Mesothelial cell of epicardium (in vitro differentiated cells): ENCODE measurements at regions not wholly inside any gene's neighbourhood (a gene's known extent, or its start where the extent isn't known, plus 50 kb on each side); places are given as distances from the start of the nearest gene placed in this dataset.

Experiments
- DNase-seq, 2 experiments: peaks; one replicate each; pipeline ENCODE4 v3.0.0; 2021; ENCODE audit warnings: low spot score in 2 of 2; ENCODE audit not compliant: unreplicated experiment in 2 of 2
- H3K27ac Mint-ChIP-seq: 2 replicates; pipeline ENCODE4 v1.8.0; 2021; ENCODE audit warnings: mixed read lengths
- H3K27me3 Mint-ChIP-seq: 2 replicates; pipeline ENCODE4 v1.8.0; 2021; ENCODE audit warnings: low read depth, mixed read lengths
- H3K36me3 Mint-ChIP-seq: 2 replicates; pipeline ENCODE4 v1.8.0; 2021; ENCODE audit warnings: mixed read lengths
- H3K4me1 Mint-ChIP-seq: 2 replicates; pipeline ENCODE4 v1.8.0; 2021; ENCODE audit warnings: mixed read lengths
- H3K4me3 Mint-ChIP-seq: 2 replicates; pipeline ENCODE4 v1.8.0; 2021; ENCODE audit warnings: mild to moderate bottlenecking, moderate library complexity, mixed read lengths
- H3K9me3 Mint-ChIP-seq: 2 replicates; pipeline ENCODE4 v1.8.0; 2021; ENCODE audit warnings: mixed read lengths
- CTCF ChIP-seq: fragments of 200-600 bp; sonication (generic); IDR thresholded peaks from one replicate; pipeline ENCODE4 v1.5.0; 2021; ENCODE audit warnings: antibody characterized with exemption; ENCODE audit not compliant: unreplicated experiment

- peaks cover 4% of the 10 kb centered on the region for H3K9me3 Mint-ChIP-seq
- TF ChIP-seq CTCF: no peak
- no peak overlapping the region for H3K27ac Mint-ChIP-seq
- H3K4me1 Mint-ChIP-seq: no peaks in the 10 kb centered on the region
- no peak overlapping the region for H3K4me3 Mint-ChIP-seq
- no peak for DNase-seq
- H3K36me3 Mint-ChIP-seq: no peaks in the 10 kb centered on the region
- H3K27me3 Mint-ChIP-seq: peaks cover 78% of the 10 kb centered on the region
Observed at GRCh38 chr20:61140576-61140975, 111.5 kb upstream of the CDH4 start.

- H3K4me3 Mint-ChIP-seq: no peak overlapping the region
- no peaks in the 10 kb centered on the region for H3K36me3 Mint-ChIP-seq
- no peak overlapping the region for H3K27ac Mint-ChIP-seq
- H3K4me1 Mint-ChIP-seq: no peaks in the 10 kb centered on the region
- H3K27me3 Mint-ChIP-seq: peaks cover 57% of the 10 kb centered on the region
- no peak for TF ChIP-seq CTCF
- peaks cover 4% of the 10 kb centered on the region for H3K9me3 Mint-ChIP-seq
- DNase-seq: no peak
Observed at GRCh38 chr20:61146023-61146422, 106.0 kb upstream of the CDH4 start.

- Mint-ChIP-seq H3K36me3 (no peaks in the 10 kb centered on the region), H3K4me3 (no peak overlapping the region), H3K27ac (no peak overlapping the region), H3K9me3 (peaks cover 4% of the 10 kb centered on the region), H3K27me3 (peaks cover 61% of the 10 kb centered on the region), H3K4me1 (no peaks in the 10 kb centered on the region)
- DNase-seq: no peak
- TF ChIP-seq CTCF: no peak
Observed at GRCh38 chr20:61149636-61150035, 102.4 kb upstream of the CDH4 start.

- no peak overlapping the region for H3K27ac Mint-ChIP-seq
- no peak for DNase-seq
- no peaks in the 10 kb centered on the region for H3K9me3 Mint-ChIP-seq
- H3K36me3 Mint-ChIP-seq: no peaks in the 10 kb centered on the region
- no peak for TF ChIP-seq CTCF
- H3K4me1 Mint-ChIP-seq: no peaks in the 10 kb centered on the region
- H3K27me3 Mint-ChIP-seq: peaks cover 65% of the 10 kb centered on the region
- no peak overlapping the region for H3K4me3 Mint-ChIP-seq
Observed at GRCh38 chr20:61157301-61157700, 94.8 kb upstream of the CDH4 start.

- Mint-ChIP-seq H3K27ac (no peak overlapping the region), H3K27me3 (peaks cover 72% of the 10 kb centered on the region), H3K4me3 (no peak overlapping the region), H3K9me3 (no peaks in the 10 kb centered on the region), H3K4me1 (no peaks in the 10 kb centered on the region), H3K36me3 (no peaks in the 10 kb centered on the region)
- no peak for DNase-seq
- no peak for TF ChIP-seq CTCF
Observed at GRCh38 chr20:61159957-61160686, 91.9 kb upstream of the CDH4 start.
